SK-N-SH treated with all-trans-retinoic acid at 6 μM for 48 hours (cell line): ENCODE measurements at regions not wholly inside any gene's neighbourhood (a gene's known extent, or its start where the extent isn't known, plus 50 kb on each side); places are given as distances from the start of the nearest gene placed in this dataset.

Source experiments
- ATAC-seq: fragments of 200-7000 bp; cut with Tn5 transposase; 3 replicates; pipeline ENCODE4 v1.9.1; 2020; ENCODE audit warnings: mild to moderate bottlenecking, moderate library complexity
- ARNTL ChIP-seq: fragments of 450-650 bp; formaldehyde crosslinking; IDR thresholded peaks from 2 replicates; pipeline ENCODE4 v1.5.0; 2020; ENCODE audit warnings: low read depth, mild to moderate bottlenecking, moderate library complexity, borderline replicate concordance
- BACH2 ChIP-seq: fragments of 250-450 bp; sonication (Bioruptor Pico); IDR thresholded peaks from 2 replicates; pipeline ENCODE4 v1.9.0; 2021; ENCODE audit warnings: mild to moderate bottlenecking, borderline replicate concordance
- CSDC2 ChIP-seq: fragments of 250-450 bp; sonication (Bioruptor Pico); IDR thresholded peaks from 2 replicates; pipeline ENCODE4 v1.5.0; 2020; ENCODE audit warnings: mild to moderate bottlenecking, moderate library complexity
- ESRRG ChIP-seq: fragments of 250-450 bp; sonication (Bioruptor Pico); IDR thresholded peaks from 2 replicates; pipeline ENCODE4 v1.6.1; 2021; ENCODE audit warnings: mild to moderate bottlenecking
- GLIS3 ChIP-seq: fragments of 250-450 bp; sonication (Bioruptor Pico); IDR thresholded peaks from 2 replicates; pipeline ENCODE4 v1.5.0; 2020; ENCODE audit warnings: mild to moderate bottlenecking, moderate library complexity
- ISL1 ChIP-seq: fragments of 250-450 bp; sonication (Bioruptor Pico); IDR thresholded peaks from 2 replicates; pipeline ENCODE4 v2.1.2; 2022; ENCODE audit warnings: mild to moderate bottlenecking, moderate library complexity
- PPARA ChIP-seq: fragments of 250-450 bp; sonication (Bioruptor Pico); IDR thresholded peaks from 2 replicates; pipeline ENCODE4 v1.5.0; 2020; ENCODE audit warnings: mild to moderate bottlenecking, borderline replicate concordance
- SNAI2 ChIP-seq: fragments of 250-450 bp; sonication (Bioruptor Pico); IDR thresholded peaks from 2 replicates; pipeline ENCODE4 v1.5.0; 2020; ENCODE audit warnings: mild to moderate bottlenecking, moderate library complexity
- TCF4 ChIP-seq: fragments of 250-450 bp; sonication (Bioruptor Pico); IDR thresholded peaks from 2 replicates; pipeline ENCODE4 v1.8.0; 2021; ENCODE audit warnings: mild to moderate bottlenecking, moderate library complexity, borderline replicate concordance
- TOX ChIP-seq: fragments of 250-450 bp; sonication (Bioruptor Pico); IDR thresholded peaks from 2 replicates; pipeline ENCODE4 v1.8.0; 2021; ENCODE audit warnings: mild to moderate bottlenecking, moderate library complexity, borderline replicate concordance
- ZC3H10 ChIP-seq: fragments of 250-450 bp; sonication (Bioruptor Pico); IDR thresholded peaks from 2 replicates; pipeline ENCODE4 v1.5.1; 2021; ENCODE audit warnings: mild to moderate bottlenecking, moderate library complexity
- ZFP3 ChIP-seq: fragments of 250-450 bp; sonication (Bioruptor Pico); IDR thresholded peaks from 2 replicates; pipeline ENCODE4 v1.5.0; 2020; ENCODE audit warnings: mild to moderate bottlenecking, moderate library complexity
- ZFP30 ChIP-seq: fragments of 450-650 bp; formaldehyde crosslinking; IDR thresholded peaks from 2 replicates; pipeline ENCODE4 v1.5.0; 2022; ENCODE audit warnings: mild to moderate bottlenecking, moderate library complexity
- ZNF565 ChIP-seq: fragments of 450-650 bp; formaldehyde crosslinking; conservative IDR thresholded peaks from 2 replicates; pipeline ENCODE4 v1.5.0; 2020; ENCODE audit warnings: low read depth, mild to moderate bottlenecking, moderate library complexity
- ZNF70 ChIP-seq: fragments of 450-650 bp; formaldehyde crosslinking; IDR thresholded peaks from 2 replicates; pipeline ENCODE4 v1.5.0; 2020; ENCODE audit warnings: mild to moderate bottlenecking, moderate library complexity
- ZNF8 ChIP-seq: fragments of 450-650 bp; formaldehyde crosslinking; IDR thresholded peaks from 2 replicates; pipeline ENCODE4 v1.5.0; 2020; ENCODE audit warnings: mild to moderate bottlenecking, moderate library complexity
- TF ChIP-seq, protein P1 (sequence below): fragments of 250-450 bp; sonication (Bioruptor Pico); IDR thresholded peaks from 2 replicates; pipeline ENCODE4 v1.5.1; 2020; ENCODE audit warnings: low read depth, mild to moderate bottlenecking, moderate library complexity
- TF ChIP-seq, protein P2 (sequence below): fragments of 250-450 bp; sonication (Bioruptor Pico); IDR thresholded peaks from 2 replicates; pipeline ENCODE4 v1.5.0; 2020; ENCODE audit warnings: mild to moderate bottlenecking, moderate library complexity
- TF ChIP-seq, protein P3 (sequence below): fragments of 250-450 bp; sonication (Bioruptor Pico); IDR thresholded peaks from 2 replicates; pipeline ENCODE4 v1.8.0; 2021; ENCODE audit warnings: low read depth, mild to moderate bottlenecking, moderate library complexity, borderline replicate concordance
- TF ChIP-seq, protein P4 (sequence below): fragments of 250-450 bp; sonication (Bioruptor Pico); IDR thresholded peaks from 2 replicates; pipeline ENCODE4 v1.5.1; 2021; ENCODE audit warnings: mild to moderate bottlenecking, moderate library complexity

DNA sequence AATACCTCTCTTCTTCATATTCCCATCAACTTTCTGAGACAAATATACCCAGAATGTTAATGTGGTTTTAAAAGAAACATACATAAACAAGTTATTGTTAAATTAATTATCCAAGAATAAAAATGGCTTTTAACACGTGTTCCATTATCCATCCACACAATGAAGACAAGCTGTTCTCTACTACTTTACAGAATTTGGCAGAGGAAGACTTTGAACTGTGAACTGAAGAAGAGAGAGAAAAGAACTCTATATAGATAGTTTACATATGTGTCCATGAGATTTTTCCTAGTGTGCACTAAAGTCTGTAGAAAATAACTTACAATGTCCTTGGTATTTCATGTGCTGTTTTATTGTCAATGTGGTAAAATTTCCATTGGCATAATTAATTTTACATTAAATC, 207.0 kb upstream of the COL3A1 start (continued):
- TF ChIP-seq, protein P1, sequence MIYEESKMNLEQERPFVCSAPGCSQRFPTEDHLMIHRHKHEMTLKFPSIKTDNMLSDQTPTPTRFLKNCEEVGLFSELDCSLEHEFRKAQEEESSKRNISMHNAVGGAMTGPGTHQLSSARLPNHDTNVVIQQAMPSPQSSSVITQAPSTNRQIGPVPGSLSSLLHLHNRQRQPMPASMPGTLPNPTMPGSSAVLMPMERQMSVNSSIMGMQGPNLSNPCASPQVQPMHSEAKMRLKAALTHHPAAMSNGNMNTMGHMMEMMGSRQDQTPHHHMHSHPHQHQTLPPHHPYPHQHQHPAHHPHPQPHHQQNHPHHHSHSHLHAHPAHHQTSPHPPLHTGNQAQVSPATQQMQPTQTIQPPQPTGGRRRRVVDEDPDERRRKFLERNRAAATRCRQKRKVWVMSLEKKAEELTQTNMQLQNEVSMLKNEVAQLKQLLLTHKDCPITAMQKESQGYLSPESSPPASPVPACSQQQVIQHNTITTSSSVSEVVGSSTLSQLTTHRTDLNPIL (CRISPR knock-in tag), result no peak

DNA sequence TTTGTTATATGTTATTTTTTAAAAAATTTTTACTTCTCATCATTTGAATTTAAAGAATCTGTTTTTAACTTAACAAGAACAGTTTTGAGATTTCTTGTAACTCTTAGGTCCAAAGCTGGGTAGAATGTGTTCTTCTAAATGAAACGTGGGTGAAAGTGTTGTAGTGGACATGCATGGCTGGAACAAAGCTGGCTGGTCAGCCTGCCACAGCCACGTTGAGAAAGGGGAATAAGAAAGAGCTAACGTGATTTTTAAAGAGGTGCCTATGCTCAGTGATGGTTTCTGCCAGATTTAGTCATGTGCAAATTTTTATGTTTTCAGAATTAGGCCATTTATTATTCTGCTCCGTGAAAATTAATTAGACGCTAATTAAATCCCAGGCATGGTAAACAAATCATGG, 203.9 kb upstream of the COL3A1 start:
- ATAC-seq, result no peak
- TF ChIP-seq, protein P1 (CRISPR knock-in tag), result no peak
- TF ChIP-seq TOX (CRISPR knock-in tag), result no peak
- no peak for TF ChIP-seq ZNF8
- no peak for TF ChIP-seq ZFP3 (CRISPR knock-in tag)
- TF ChIP-seq ZNF70 (CRISPR knock-in tag), result no peak
- TF ChIP-seq ESRRG (CRISPR knock-in tag), result no peak
- TF ChIP-seq, protein P2, sequence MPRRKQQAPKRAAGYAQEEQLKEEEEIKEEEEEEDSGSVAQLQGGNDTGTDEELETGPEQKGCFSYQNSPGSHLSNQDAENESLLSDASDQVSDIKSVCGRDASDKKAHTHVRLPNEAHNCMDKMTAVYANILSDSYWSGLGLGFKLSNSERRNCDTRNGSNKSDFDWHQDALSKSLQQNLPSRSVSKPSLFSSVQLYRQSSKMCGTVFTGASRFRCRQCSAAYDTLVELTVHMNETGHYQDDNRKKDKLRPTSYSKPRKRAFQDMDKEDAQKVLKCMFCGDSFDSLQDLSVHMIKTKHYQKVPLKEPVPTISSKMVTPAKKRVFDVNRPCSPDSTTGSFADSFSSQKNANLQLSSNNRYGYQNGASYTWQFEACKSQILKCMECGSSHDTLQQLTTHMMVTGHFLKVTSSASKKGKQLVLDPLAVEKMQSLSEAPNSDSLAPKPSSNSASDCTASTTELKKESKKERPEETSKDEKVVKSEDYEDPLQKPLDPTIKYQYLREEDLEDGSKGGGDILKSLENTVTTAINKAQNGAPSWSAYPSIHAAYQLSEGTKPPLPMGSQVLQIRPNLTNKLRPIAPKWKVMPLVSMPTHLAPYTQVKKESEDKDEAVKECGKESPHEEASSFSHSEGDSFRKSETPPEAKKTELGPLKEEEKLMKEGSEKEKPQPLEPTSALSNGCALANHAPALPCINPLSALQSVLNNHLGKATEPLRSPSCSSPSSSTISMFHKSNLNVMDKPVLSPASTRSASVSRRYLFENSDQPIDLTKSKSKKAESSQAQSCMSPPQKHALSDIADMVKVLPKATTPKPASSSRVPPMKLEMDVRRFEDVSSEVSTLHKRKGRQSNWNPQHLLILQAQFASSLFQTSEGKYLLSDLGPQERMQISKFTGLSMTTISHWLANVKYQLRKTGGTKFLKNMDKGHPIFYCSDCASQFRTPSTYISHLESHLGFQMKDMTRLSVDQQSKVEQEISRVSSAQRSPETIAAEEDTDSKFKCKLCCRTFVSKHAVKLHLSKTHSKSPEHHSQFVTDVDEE (CRISPR knock-in tag), result no peak
- TF ChIP-seq, all 23 proteins: peak for 0

DNA sequence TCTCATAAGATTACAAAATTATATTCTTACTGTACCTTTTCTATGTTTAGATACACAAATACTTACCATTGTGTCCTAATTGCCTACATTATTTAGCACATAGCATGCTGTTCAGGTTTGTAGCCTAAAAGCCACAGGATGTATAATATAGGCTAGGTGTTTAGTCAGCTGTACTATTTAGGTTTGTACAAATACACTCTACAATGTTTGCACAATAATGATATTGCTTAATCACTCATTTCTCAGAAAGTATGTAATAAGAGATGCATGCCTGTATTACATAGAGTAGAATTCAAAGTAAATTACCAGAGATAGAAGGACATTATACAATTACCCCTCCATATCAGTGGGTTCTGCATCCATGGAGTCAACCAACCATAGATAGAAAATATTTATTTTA, 201.1 kb upstream of the COL3A1 start:
- ATAC-seq, result no peak
- no peak for TF ChIP-seq ESRRG (CRISPR knock-in tag)
- no peak for TF ChIP-seq CSDC2 (CRISPR knock-in tag)
- no peak for TF ChIP-seq ZFP3 (CRISPR knock-in tag)
- TF ChIP-seq, protein P2 (CRISPR knock-in tag), result no peak
- TF ChIP-seq, protein P3, sequence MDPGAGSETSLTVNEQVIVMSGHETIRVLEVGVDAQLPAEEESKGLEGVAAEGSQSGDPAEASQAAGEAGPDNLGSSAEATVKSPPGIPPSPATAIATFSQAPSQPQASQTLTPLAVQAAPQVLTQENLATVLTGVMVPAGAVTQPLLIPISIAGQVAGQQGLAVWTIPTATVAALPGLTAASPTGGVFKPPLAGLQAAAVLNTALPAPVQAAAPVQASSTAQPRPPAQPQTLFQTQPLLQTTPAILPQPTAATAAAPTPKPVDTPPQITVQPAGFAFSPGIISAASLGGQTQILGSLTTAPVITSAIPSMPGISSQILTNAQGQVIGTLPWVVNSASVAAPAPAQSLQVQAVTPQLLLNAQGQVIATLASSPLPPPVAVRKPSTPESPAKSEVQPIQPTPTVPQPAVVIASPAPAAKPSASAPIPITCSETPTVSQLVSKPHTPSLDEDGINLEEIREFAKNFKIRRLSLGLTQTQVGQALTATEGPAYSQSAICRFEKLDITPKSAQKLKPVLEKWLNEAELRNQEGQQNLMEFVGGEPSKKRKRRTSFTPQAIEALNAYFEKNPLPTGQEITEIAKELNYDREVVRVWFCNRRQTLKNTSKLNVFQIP, result no peak
- TF ChIP-seq PPARA (CRISPR knock-in tag), result no peak
- no peak for TF ChIP-seq BACH2 (CRISPR knock-in tag)
- no peak for TF ChIP-seq GLIS3 (CRISPR knock-in tag)
- TF ChIP-seq ISL1, result no peak
- no peak for TF ChIP-seq TOX (CRISPR knock-in tag)
- no peak for TF ChIP-seq TCF4 (CRISPR knock-in tag)
- TF ChIP-seq ZFP30 (CRISPR knock-in tag), result no peak
- TF ChIP-seq, protein P4, sequence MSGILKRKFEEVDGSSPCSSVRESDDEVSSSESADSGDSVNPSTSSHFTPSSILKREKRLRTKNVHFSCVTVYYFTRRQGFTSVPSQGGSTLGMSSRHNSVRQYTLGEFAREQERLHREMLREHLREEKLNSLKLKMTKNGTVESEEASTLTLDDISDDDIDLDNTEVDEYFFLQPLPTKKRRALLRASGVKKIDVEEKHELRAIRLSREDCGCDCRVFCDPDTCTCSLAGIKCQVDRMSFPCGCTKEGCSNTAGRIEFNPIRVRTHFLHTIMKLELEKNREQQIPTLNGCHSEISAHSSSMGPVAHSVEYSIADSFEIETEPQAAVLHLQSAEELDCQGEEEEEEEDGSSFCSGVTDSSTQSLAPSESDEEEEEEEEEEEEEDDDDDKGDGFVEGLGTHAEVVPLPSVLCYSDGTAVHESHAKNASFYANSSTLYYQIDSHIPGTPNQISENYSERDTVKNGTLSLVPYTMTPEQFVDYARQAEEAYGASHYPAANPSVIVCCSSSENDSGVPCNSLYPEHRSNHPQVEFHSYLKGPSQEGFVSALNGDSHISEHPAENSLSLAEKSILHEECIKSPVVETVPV (CRISPR knock-in tag), result no peak
- no peak for TF ChIP-seq ZC3H10 (CRISPR knock-in tag)
- TF ChIP-seq, protein P1 (CRISPR knock-in tag), result no peak
- no peak for TF ChIP-seq ZNF8
- no peak for TF ChIP-seq ARNTL
- no peak for TF ChIP-seq SNAI2
- TF ChIP-seq ZNF565 (CRISPR knock-in tag), result no peak
- TF ChIP-seq ZNF70 (CRISPR knock-in tag), result no peak
